ENCODE measurements at regions not wholly inside any gene's neighbourhood (a gene's known extent, or its start where the extent isn't known, plus 50 kb on each side); places are given as distances from the start of the nearest gene placed in this dataset.

- TF ChIP-seq CTCF (conservative IDR thresholded peaks at IDR 0.05 in 1 of 2, IDR thresholded peaks at IDR 0.05 in 1 of 2; ENCODE audit: extremely low read depth in 1 of 2, insufficient read depth in 1 of 2, low read depth in 1 of 2, low read length in 2 of 2) (no peak), EZH2 (IDR thresholded peaks at IDR 0.05; ENCODE audit: borderline replicate concordance, low read length) (no peak)
Measured at GRCh38 chr4:183853548-183853940, 51.6 kb upstream of the STOX2 start.

Measured in mammary epithelial cell (primary cell).